HG02981 (cell line): ENCODE measurements at regions not wholly inside any gene's neighbourhood (a gene's known extent, or its start where the extent isn't known, plus 50 kb on each side); places are given as distances from the start of the nearest gene placed in this dataset.
"Not testable (repeated sequence)": the region's sequence is repeated elsewhere in the genome, so short reads cannot be mapped to it uniquely, and the experiment has no call there.

Experiments
- ATAC-seq: cut with Tn5 transposase; IDR thresholded peaks from one replicate; pipeline ENCODE4 v1.9.1; 2021; ENCODE audit warnings: mild to moderate bottlenecking, moderate library complexity; ENCODE audit not compliant: unreplicated experiment

- ATAC-seq = no peak
Observed at GRCh38 chr4:155474758-155475157, 98.0 kb upstream of the MAP9 start.

DNA sequence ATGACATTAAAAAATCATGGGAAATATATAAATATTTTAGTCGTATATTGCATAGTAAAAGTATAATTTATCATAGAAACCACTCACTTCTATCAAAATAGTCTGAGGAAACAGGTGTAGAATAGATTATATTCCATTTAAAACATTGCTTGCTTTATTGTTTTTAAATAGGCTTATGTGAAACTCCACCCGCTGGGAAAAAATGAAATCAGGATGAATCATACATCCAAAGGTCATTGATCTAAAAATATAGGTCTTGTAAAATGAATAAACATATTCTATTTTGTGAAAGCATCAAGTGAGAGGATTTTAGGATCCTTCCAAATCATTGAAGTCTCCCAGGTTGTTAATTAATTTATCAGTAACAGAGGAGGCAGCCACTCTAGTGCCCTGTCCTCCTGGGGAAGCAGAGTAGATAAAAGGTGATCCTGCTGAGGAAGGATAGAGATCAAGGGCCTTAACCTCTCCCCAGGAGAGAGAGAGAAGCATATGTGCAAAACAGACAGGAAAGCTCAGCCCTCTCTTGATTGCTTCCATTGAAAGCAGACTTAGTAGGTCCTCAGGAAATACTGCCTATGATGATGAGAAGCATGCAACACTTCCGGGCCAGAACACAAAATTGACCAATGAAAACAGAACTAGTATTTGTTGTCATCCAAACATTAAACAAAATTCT, 96.8 kb upstream of the MAP9 start:
- ATAC-seq = no peak

DNA sequence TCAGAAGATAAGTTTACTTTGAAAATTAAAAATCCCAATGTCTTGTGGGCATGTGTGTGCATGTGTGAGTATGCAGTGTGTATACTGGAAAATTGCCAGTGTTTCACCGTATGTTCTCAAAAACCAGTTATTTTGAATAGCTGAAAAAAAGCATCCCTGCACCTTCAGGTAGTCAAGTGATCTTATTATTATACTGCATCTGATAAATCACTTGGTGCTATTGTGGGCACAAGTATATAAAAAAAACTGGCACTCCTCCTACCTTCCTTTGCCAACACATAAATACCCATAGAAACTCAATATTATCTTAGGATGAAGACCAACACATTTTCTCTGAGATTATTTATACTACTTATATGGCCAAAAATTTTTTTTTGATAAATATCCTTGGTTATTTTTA, 91.5 kb upstream of the MAP9 start:
- no peak for ATAC-seq

DNA sequence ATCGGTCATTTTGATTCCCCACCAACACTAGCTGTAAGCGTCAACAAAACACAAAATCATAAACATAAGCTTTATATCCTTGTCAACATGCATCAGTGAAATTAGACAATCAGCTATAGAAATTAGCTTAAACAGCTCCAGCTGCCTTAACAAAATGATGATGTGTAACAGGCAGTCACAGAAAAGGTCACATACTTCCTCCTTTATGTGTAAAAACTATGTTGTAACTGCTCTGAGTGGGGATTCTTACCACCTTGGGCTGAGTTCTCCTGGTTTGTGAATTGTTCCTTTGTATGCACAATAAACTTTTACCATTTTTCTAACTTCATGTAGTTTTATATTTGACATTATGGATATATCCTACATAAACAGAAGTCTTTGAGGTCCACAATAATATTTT, 73.9 kb upstream of the MAP9 start:
- ATAC-seq = no peak

DNA sequence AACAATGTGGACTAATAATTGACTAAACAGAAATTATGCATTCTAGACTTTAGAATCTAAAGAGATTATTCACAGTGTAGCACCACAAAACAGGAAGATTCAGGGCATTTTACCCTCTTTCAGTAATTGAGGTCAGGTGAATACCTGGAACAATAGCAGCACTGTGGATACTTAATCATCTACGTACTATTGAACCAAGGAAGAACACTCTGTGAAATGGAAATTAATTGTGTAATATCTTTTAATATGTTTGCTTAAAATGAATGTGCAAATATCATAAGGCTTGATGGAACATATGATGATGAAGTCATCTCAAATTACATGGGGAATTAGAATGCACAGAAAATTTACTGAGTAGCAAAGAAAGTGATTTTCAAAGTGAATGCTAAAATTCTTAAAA, 68.5 kb upstream of the MAP9 start:
- ATAC-seq = no peak

- no peak for ATAC-seq
Observed at GRCh38 chr4:155444721-155445120, 68.0 kb upstream of the MAP9 start.

DNA sequence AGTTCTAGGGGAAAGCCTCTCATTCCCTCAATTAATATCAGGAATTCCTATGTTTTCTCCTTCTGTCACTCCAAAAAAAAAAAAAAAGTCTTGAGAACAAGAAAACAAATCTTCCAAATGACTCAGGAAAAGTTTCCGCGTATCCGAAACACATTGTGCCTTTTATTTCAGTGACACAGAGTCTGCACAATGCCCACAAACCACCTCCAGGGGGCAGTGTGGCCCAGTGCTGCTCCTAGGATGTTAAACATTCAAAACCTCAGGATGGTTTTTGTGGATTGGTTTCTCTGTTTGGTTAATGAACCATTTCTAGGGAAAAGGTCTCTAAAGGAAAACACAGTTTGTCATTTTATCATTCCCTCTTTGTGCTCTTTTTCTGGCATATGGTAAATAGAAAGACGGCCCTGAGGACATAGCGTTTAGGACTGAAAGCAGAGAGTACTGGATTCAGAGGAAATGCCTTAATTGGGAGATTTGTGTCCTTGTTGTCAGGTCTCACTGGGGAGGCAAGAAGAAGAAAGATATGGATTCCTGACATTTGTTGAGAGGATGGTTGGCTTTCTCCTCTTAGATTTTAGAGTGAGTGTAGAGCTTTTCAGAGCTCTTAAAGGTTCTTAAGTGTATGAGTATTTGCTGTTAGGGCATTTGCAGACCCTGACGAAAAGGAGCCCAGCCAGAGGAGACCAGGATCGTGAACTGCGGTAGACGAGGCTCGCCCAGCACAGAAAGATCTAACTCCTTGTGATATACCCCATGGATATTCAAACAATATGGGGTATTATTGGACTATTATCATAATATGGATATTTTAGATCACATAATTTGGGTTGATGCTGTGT, 65.7 kb upstream of the MAP9 start:
- peak; percentile 90 for ATAC-seq

- ATAC-seq = no peak
Observed at GRCh38 chr4:155441475-155441874, 64.7 kb upstream of the MAP9 start.

GRCh38 chr4:155439760-155440159, 63.0 kb upstream of the MAP9 start:
- not testable (repeated sequence) for ATAC-seq

DNA sequence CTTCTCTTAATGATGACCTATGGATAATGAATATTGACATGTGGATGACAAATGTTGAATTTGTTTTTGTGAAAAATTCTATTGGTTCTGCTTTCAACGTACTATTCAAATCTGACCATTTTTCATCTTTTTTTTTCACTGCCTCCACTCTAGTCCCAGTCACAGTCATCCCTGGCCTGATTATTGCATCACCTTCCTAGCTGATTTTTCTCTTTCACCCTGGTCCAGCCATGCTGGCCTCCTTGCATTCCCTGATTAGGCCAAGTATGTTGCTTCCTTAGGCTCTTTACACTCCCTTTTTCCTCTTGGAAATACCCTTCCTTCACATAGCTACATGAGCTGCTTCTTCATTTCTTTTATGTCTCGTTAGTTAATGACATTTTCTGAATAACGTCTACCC, 58.1 kb upstream of the MAP9 start:
- ATAC-seq = no peak

- no peak for ATAC-seq
Observed at GRCh38 chr4:155434366-155434765, 57.6 kb upstream of the MAP9 start.

DNA sequence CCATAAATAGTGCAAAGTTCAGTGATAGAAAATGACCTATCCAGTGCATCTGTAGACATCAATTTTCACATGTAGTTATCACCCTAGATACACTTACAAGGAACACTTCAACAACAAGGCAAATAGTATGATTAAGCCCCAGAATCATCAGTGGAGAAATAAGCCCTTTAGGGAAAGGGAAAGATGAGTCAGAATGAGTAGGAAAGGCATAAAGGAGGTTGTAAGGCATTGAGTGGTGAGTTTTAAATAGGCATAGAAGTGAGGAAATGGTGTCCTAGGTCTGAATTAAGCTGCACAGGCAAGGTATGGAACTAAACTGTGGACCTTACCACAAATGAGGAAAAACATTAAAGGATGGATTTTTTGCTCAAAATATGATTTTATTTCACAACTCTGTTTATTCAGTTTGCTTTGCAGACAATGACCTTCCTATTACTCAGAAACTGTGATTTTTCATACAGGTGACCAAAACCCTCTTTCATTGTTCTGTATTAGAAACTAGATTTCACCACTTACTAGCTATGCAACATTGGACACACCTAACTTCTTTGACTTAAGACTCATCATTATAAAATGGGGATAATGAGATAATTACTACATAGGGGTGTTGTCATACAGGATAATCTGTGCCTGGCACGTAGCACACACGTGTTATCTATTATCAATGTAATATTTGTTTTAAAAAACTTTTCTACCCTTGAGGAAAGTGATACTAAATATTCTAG, 57.0 kb upstream of the MAP9 start:
- no peak for ATAC-seq

DNA sequence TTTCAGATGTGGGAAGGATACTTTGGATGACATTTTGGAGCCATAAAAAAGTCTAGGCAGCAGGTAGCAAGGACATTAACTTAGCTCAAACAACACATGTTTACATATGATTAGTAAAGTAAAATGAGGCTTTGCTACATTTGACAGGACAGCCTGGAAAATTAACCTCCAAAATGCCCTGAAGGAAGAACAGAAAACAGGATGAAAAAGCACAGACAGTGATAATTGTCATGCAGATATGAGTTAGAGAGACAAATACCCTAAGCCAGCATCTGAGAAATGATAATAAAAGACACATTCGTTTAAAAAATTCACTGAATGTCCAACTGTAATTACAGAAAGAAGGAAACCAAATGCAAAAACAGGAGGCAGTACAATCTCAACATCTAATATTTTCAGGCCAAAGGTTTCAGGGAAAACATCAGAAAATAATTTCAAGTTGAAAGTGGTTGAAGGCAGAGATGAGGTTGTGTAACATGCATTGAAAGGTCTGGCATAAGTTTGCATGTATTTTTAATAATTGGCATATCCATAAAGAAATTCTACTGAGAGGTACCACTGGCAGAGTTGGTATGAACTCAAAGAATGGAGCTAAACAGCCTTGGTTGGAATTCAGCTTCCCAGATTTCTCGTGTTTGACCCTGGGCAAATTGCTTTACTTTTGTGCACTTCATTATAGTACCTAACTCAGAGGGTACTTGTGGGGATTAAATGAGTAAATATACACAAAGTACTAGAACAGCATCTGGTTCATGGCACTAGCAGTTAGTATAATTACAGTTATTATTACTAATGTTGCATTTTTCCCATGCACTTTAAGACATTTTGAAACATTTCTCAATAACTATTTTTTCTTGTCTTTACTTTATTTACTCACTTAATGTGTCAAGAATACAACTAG, 54.4 kb upstream of the MAP9 start:
- ATAC-seq = no peak

DNA sequence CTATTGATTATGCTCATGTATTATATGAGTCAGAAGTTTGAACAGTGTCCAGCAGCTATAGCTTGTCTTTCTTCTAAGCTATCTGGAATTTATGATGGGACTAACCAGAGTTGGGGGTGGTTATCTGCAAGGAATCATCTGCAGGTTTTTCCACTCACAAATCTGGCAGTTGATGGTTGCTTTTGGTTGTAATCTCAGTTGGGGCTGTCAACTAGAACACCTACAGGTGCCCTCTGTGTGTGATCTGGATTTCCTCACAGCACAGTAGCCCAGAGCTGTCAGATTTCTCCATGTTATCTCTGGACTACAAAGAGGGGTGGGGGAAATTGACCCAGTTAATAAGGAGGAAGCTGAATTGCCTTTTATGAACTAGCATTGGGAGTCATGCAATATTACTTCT, 51.4 kb upstream of the MAP9 start:
- no peak for ATAC-seq

DNA sequence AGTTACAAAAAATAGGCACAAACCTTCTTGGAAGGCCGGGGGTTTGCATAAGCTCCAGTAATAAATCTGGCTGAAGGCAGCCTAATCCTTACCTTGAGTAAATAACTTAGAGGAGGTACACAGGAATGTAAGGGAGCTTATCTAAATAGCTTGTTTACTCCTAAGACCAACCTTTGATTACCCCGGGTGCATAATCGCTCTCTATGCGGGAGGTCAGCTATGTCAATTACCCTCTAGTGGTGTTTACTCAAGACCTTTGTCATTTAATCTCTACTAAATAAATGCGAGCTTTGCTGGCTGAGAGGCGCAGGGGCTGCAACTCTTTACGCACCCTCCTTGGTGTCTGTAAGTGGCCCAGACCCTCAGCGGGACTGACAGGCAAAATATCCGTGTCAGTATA, 50.2 kb upstream of the MAP9 start:
- ATAC-seq = no peak
